ENCODE measurements at regions not wholly inside any gene's neighbourhood (a gene's known extent, or its start where the extent isn't known, plus 50 kb on each side); places are given as distances from the start of the nearest gene placed in this dataset.

- intact Hi-C loops (cut with micrococcal nuclease), result no loop called here
- no peak overlapping the region for H3K27ac ChIP-seq (ENCODE audit: low read length)
- no peaks in the 10 kb centered on the region for H3K9me3 ChIP-seq (ENCODE audit: control insufficient read depth, insufficient read depth, low read length)
- H3K4me1 ChIP-seq (ENCODE audit: control insufficient read depth, insufficient read depth, low read length), result no peaks in the 10 kb centered on the region
- Mint-ChIP-seq H3K36me3 (peaks cover 5% of the 10 kb centered on the region), H3K27me3 (ENCODE audit: low read depth in 2 of 2) (peaks cover 11 to 30% of the 10 kb centered on the region in 2 donors), H3K4me3 (no peak overlapping the region), H3K27ac (no peak overlapping the region), H3K9me3 (no peaks in the 10 kb centered on the region), H3K4me1 (no peaks in the 10 kb centered on the region)
- TF ChIP-seq, protein P1, sequence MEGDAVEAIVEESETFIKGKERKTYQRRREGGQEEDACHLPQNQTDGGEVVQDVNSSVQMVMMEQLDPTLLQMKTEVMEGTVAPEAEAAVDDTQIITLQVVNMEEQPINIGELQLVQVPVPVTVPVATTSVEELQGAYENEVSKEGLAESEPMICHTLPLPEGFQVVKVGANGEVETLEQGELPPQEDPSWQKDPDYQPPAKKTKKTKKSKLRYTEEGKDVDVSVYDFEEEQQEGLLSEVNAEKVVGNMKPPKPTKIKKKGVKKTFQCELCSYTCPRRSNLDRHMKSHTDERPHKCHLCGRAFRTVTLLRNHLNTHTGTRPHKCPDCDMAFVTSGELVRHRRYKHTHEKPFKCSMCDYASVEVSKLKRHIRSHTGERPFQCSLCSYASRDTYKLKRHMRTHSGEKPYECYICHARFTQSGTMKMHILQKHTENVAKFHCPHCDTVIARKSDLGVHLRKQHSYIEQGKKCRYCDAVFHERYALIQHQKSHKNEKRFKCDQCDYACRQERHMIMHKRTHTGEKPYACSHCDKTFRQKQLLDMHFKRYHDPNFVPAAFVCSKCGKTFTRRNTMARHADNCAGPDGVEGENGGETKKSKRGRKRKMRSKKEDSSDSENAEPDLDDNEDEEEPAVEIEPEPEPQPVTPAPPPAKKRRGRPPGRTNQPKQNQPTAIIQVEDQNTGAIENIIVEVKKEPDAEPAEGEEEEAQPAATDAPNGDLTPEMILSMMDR (IDR thresholded peaks at IDR 0.05), result no peak
- H3K36me3 ChIP-seq (ENCODE audit: control insufficient read depth, insufficient read depth, low read length), result no peaks in the 10 kb centered on the region
- DNase-seq (no peak), ATAC-seq (no peak)
- WGBS (ENCODE audit: insufficient coverage), result 88% methylated on average over 4 of the region's 5 CpGs
- no peaks in the 10 kb centered on the region for H3K27me3 ChIP-seq (ENCODE audit: control insufficient read depth, insufficient read depth, low read length)
- H3K4me3 ChIP-seq (ENCODE audit: low read length), result no peak overlapping the region
Observed at GRCh38 chr16:25493136-25493811, 198.5 kb upstream of the HS3ST4 start.

- no peak for DNase-seq
- Histone ChIP-seq H3K27ac (ENCODE audit: low read length) (no peak overlapping the region), H3K9me3 (ENCODE audit: control insufficient read depth, insufficient read depth, low read length) (no peaks in the 10 kb centered on the region), H3K36me3 (ENCODE audit: control insufficient read depth, insufficient read depth, low read length) (no peaks in the 10 kb centered on the region), H3K4me3 (ENCODE audit: low read length) (no peak overlapping the region), H3K4me1 (ENCODE audit: control insufficient read depth, insufficient read depth, low read length) (no peaks in the 10 kb centered on the region), H3K27me3 (ENCODE audit: control insufficient read depth, insufficient read depth, low read length) (no peaks in the 10 kb centered on the region)
- TF ChIP-seq, protein P1 (IDR thresholded peaks at IDR 0.05), result no peak
- ATAC-seq, result peak in 1 of 3 donors; percentile 14
- peaks cover 14 to 22% of the 10 kb centered on the region in 2 donors for H3K27me3 Mint-ChIP-seq (ENCODE audit: low read depth in 2 of 2)
- WGBS (ENCODE audit: insufficient coverage), result 88% methylated on average over 4 of the region's 4 CpGs
- H3K4me3 Mint-ChIP-seq, result no peak overlapping the region
- peaks cover 0 to 5% of the 10 kb centered on the region in 2 donors for H3K9me3 Mint-ChIP-seq
- peaks cover 5% of the 10 kb centered on the region for H3K36me3 Mint-ChIP-seq
- intact Hi-C loops (cut with micrococcal nuclease), result no loop called here
- H3K4me1 Mint-ChIP-seq, result no peaks in the 10 kb centered on the region
- no peak overlapping the region for H3K27ac Mint-ChIP-seq
Observed at GRCh38 chr16:25488435-25488834, 203.3 kb upstream of the HS3ST4 start.

DNA sequence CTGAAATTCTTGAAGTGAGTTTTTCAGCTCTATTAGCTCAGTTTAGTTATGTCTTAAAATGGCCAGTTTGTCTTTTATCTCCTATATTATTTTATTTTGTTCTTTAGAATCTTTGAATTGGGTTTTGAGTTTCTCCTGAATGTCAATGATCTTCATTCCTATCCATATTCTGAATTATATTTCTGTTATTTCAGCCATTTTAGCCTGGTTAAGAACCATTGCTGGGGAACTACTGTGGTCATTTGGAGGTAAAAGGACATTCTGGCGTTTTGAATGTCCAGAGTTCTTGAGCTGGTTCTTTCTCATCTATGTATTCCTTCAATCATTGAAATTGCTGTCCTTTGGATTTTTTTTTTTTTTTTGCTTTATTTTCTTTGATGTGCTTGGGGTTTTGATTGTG lies 203.9 kb upstream of the HS3ST4 start:
- Histone ChIP-seq H3K4me1 (ENCODE audit: control insufficient read depth, insufficient read depth, low read length) (no peaks in the 10 kb centered on the region), H3K4me3 (ENCODE audit: low read length) (no peak overlapping the region), H3K27ac (ENCODE audit: low read length) (no peak overlapping the region), H3K27me3 (ENCODE audit: control insufficient read depth, insufficient read depth, low read length) (no peaks in the 10 kb centered on the region), H3K36me3 (ENCODE audit: control insufficient read depth, insufficient read depth, low read length) (no peaks in the 10 kb centered on the region), H3K9me3 (ENCODE audit: control insufficient read depth, insufficient read depth, low read length) (no peaks in the 10 kb centered on the region)
- no peaks in the 10 kb centered on the region for H3K4me1 Mint-ChIP-seq
- TF ChIP-seq, protein P1 (IDR thresholded peaks at IDR 0.05), result no peak
- 40% methylated on average over 1 of the region's 1 CpG for WGBS (ENCODE audit: insufficient coverage)
- intact Hi-C loops (cut with micrococcal nuclease), result no loop called here
- no peak overlapping the region for H3K27ac Mint-ChIP-seq
- DNase-seq, result no peak
- no peak overlapping the region for H3K4me3 Mint-ChIP-seq
- peaks cover 5% of the 10 kb centered on the region for H3K36me3 Mint-ChIP-seq
- no peak for ATAC-seq
- peaks cover 14 to 22% of the 10 kb centered on the region in 2 donors for H3K27me3 Mint-ChIP-seq (ENCODE audit: low read depth in 2 of 2)
- H3K9me3 Mint-ChIP-seq, result peaks cover 0 to 5% of the 10 kb centered on the region in 2 donors

GRCh38 chr16:25481636-25482035 lies 210.1 kb upstream of the HS3ST4 start:
- 50% methylated on average over 1 of the region's 1 CpG for WGBS (ENCODE audit: insufficient coverage)
- ATAC-seq, result no peak
- no peaks in the 10 kb centered on the region for H3K9me3 ChIP-seq (ENCODE audit: control insufficient read depth, insufficient read depth, low read length)
- no peaks in the 10 kb centered on the region for H3K36me3 ChIP-seq (ENCODE audit: control insufficient read depth, insufficient read depth, low read length)
- intact Hi-C loops (cut with micrococcal nuclease), result no loop called here
- Mint-ChIP-seq H3K4me3 (no peak overlapping the region), H3K9me3 (peaks cover 0 to 3% of the 10 kb centered on the region in 2 donors), H3K27ac (no peak overlapping the region), H3K36me3 (no peaks in the 10 kb centered on the region), H3K27me3 (ENCODE audit: low read depth in 2 of 2) (peaks cover 9% of the 10 kb centered on the region in 2 donors), H3K4me1 (no peaks in the 10 kb centered on the region)
- no peaks in the 10 kb centered on the region for H3K4me1 ChIP-seq (ENCODE audit: control insufficient read depth, insufficient read depth, low read length)
- no peak overlapping the region for H3K27ac ChIP-seq (ENCODE audit: low read length)
- TF ChIP-seq, protein P1 (IDR thresholded peaks at IDR 0.05), result no peak
- no peaks in the 10 kb centered on the region for H3K27me3 ChIP-seq (ENCODE audit: control insufficient read depth, insufficient read depth, low read length)
- H3K4me3 ChIP-seq (ENCODE audit: low read length), result no peak overlapping the region
- DNase-seq, result no peak

Measured in natural killer cell (primary cell).